ENCODE measurements at regions not wholly inside any gene's neighbourhood (a gene's known extent, or its start where the extent isn't known, plus 50 kb on each side); places are given as distances from the start of the nearest gene placed in this dataset.

DNA sequence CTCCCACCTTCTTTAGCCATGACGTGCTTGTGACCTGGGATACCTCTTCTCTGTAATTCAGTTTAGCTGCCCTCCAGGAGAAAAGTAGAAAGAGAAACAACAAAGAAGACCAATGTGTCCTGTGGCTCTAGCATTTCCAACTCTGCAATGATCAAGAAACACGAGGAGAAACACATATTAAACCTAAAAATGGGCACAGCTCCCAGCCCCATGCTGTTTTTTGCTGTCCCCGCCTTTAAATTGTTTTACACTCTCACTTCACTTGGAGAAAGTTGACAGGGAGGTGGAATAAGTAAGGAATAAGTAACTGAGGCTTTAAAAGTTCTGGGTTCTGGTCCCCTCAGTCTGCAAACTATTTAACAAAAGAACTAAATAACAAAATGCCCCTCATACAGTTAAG is 390.6 kb downstream of the TNS1 start:
- no peak for TF ChIP-seq POLR2A (IDR thresholded peaks at IDR 0.05; ENCODE audit: low read depth, low read length)
- TF ChIP-seq POLR2AphosphoS5 (IDR thresholded peaks at IDR 0.05; ENCODE audit: low read depth, low read length), result no peak
- TF ChIP-seq TAF1 (IDR thresholded peaks at IDR 0.05; ENCODE audit: low read depth, low read length), result no peak
- no peak for TF ChIP-seq PAX5 (IDR thresholded peaks at IDR 0.05; ENCODE audit: insufficient read depth, low read length, severe bottlenecking)
